WTC11 (cell line): ENCODE measurements at regions not wholly inside any gene's neighbourhood (a gene's known extent, or its start where the extent isn't known, plus 50 kb on each side); places are given as distances from the start of the nearest gene placed in this dataset.

Experiments
- ATAC-seq: fragments of 200-7000 bp; cut with Tn5 transposase; 2 replicates; pipeline ENCODE4 v1.10.0; 2021; ENCODE audit warnings: mild to moderate bottlenecking, moderate library complexity
- CTCF ChIA-PET: fragments of 300-600 bp; sonication (Branson Sonifier 250); formaldehyde crosslinking; loops from one replicate; lab custom pipeline; 2021; ENCODE audit warnings: antibody characterized with exemption; lab: Charles Lee
- POLR2A ChIA-PET: fragments of 350-600 bp; sonication (Branson Sonifier 250); formaldehyde crosslinking; loops from one replicate; lab custom pipeline; 2021; ENCODE audit warnings: antibody characterized with exemption; lab: Charles Lee
- DNase-seq: peaks from one replicate; pipeline ENCODE4 v3.0.0; 2021; ENCODE audit warnings: low spot score
- H3K27ac Mint-ChIP-seq: 2 replicates; pipeline ENCODE4 v1.8.0; 2021; ENCODE audit warnings: mixed read lengths
- H3K27me3 Mint-ChIP-seq: 2 replicates; pipeline ENCODE4 v1.8.0; 2021; ENCODE audit warnings: low read depth, mild to moderate bottlenecking, moderate library complexity, mixed read lengths
- H3K36me3 Mint-ChIP-seq: 2 replicates; pipeline ENCODE4 v1.8.0; 2021; ENCODE audit warnings: mixed read lengths
- H3K4me1 Mint-ChIP-seq: 2 replicates; pipeline ENCODE4 v1.8.0; 2022; ENCODE audit warnings: mixed read lengths
- H3K4me3 Mint-ChIP-seq: 2 replicates; pipeline ENCODE4 v1.8.0; 2021; ENCODE audit warnings: mild to moderate bottlenecking, moderate library complexity, mixed read lengths
- H3K9me3 Mint-ChIP-seq: 2 replicates; pipeline ENCODE4 v1.8.0; 2021; ENCODE audit warnings: mixed read lengths
- AR ChIP-seq: fragments of 250-450 bp; sonication (Bioruptor Pico); IDR thresholded peaks from 2 replicates; pipeline ENCODE4 v1.9.0; 2021; ENCODE audit warnings: mild to moderate bottlenecking
- CREB1 ChIP-seq: sonication (generic); formaldehyde crosslinking; IDR thresholded peaks from 2 replicates; pipeline ENCODE4 v1.8.0; 2023; ENCODE audit warnings: mild to moderate bottlenecking, missing genetic modification reagents
- E2F5 ChIP-seq: sonication (generic); formaldehyde crosslinking; IDR thresholded peaks from 2 replicates; pipeline ENCODE4 v1.8.1; 2022; ENCODE audit warnings: mild to moderate bottlenecking, moderate library complexity, missing genetic modification reagents
- EMX1 ChIP-seq: fragments of 250-450 bp; sonication (Bioruptor Pico); IDR thresholded peaks from 2 replicates; pipeline ENCODE4 v1.8.0; 2021; ENCODE audit warnings: mild to moderate bottlenecking
- GTF2I ChIP-seq: fragments of 250-450 bp; sonication (Bioruptor Pico); conservative IDR thresholded peaks from 2 replicates; pipeline ENCODE4 v1.4.0; 2021; ENCODE audit warnings: mild to moderate bottlenecking
- HMGA2 ChIP-seq: fragments of 250-450 bp; sonication (Bioruptor Pico); IDR thresholded peaks from 2 replicates; pipeline ENCODE4 v1.4.0; 2021; ENCODE audit warnings: mild to moderate bottlenecking, moderate library complexity
- HMGXB4 ChIP-seq: sonication (generic); formaldehyde crosslinking; IDR thresholded peaks from 2 replicates; pipeline ENCODE4 v1.8.1; 2023; ENCODE audit warnings: mild to moderate bottlenecking, moderate library complexity, missing genetic modification reagents
- KAT7 ChIP-seq: sonication (generic); formaldehyde crosslinking; IDR thresholded peaks from 2 replicates; pipeline ENCODE4 v1.8.1; 2023; ENCODE audit warnings: missing genetic modification reagents, mild to moderate bottlenecking, borderline replicate concordance
- MLX ChIP-seq: sonication (generic); formaldehyde crosslinking; IDR thresholded peaks from 2 replicates; pipeline ENCODE4 v1.8.1; 2023; ENCODE audit warnings: mild to moderate bottlenecking, missing genetic modification reagents, moderate library complexity
- OVOL2 ChIP-seq: fragments of 250-450 bp; sonication (Bioruptor Pico); IDR thresholded peaks from 2 replicates; pipeline ENCODE4 v1.9.0; 2021; ENCODE audit warnings: mild to moderate bottlenecking, borderline replicate concordance
- SOX15 ChIP-seq: fragments of 250-450 bp; sonication (Bioruptor Pico); IDR thresholded peaks from 2 replicates; pipeline ENCODE4 v1.9.0; 2021; ENCODE audit warnings: mild to moderate bottlenecking
- SP1 ChIP-seq: sonication (generic); formaldehyde crosslinking; conservative IDR thresholded peaks from 2 replicates; pipeline ENCODE4 v1.8.1; 2022; ENCODE audit warnings: missing genetic modification reagents
- STAT6 ChIP-seq: sonication (generic); formaldehyde crosslinking; conservative IDR thresholded peaks from 2 replicates; pipeline ENCODE4 v1.8.1; 2023; ENCODE audit warnings: mild to moderate bottlenecking, low read depth, missing genetic modification reagents, moderate library complexity
- TEAD1 ChIP-seq: sonication (generic); formaldehyde crosslinking; IDR thresholded peaks from 2 replicates; pipeline ENCODE4 v1.8.0; 2022; ENCODE audit warnings: mild to moderate bottlenecking, missing genetic modification reagents
- TEAD4 ChIP-seq: sonication (generic); formaldehyde crosslinking; IDR thresholded peaks from 2 replicates; pipeline ENCODE4 v1.8.0; 2022; ENCODE audit warnings: mild to moderate bottlenecking, missing genetic modification reagents
- ZBTB43 ChIP-seq: sonication (generic); formaldehyde crosslinking; IDR thresholded peaks from 2 replicates; pipeline ENCODE4 v1.8.1; 2023; ENCODE audit warnings: mild to moderate bottlenecking, missing genetic modification reagents
- ZNF232 ChIP-seq: sonication (generic); formaldehyde crosslinking; IDR thresholded peaks from 2 replicates; pipeline ENCODE4 v1.8.0; 2022; ENCODE audit warnings: mild to moderate bottlenecking, missing genetic modification reagents
- ZNF671 ChIP-seq: fragments of 250-450 bp; sonication (Bioruptor Pico); IDR thresholded peaks from 2 replicates; pipeline ENCODE4 v1.8.0; 2021; ENCODE audit warnings: mild to moderate bottlenecking

GRCh38 chr13:28581451-28581850 is 77.5 kb upstream of the POMP start (continued):
- TF ChIP-seq HMGXB4 (CRISPR knock-in tag) (no peak), STAT6 (no peak), TEAD1 (CRISPR knock-in tag) (no peak), ZBTB43 (no peak), EMX1 (CRISPR knock-in tag) (no peak)

- H3K27ac Mint-ChIP-seq, result peak overlapping the region; percentile 55
- peaks cover 35% of the 10 kb centered on the region for H3K4me1 Mint-ChIP-seq
- H3K4me3 Mint-ChIP-seq, result no peak overlapping the region
- H3K36me3 Mint-ChIP-seq, result no peaks in the 10 kb centered on the region
- DNase-seq (no peak), ATAC-seq (no peak)
- POLR2A ChIA-PET, result no interaction called here
- peaks cover 3% of the 10 kb centered on the region; the same call in 1 of the 2 replicates for H3K27me3 Mint-ChIP-seq
- CTCF ChIA-PET, result no interaction called here
- H3K9me3 Mint-ChIP-seq, result peaks cover 4% of the 10 kb centered on the region
- TF ChIP-seq HMGXB4 (CRISPR knock-in tag) (no peak), GTF2I (no peak)
These were observed 79.2 kb upstream of the POMP start for GRCh38 chr13:28579736-28580135.

GRCh38 chr13:28579322-28579721 is 79.6 kb upstream of the POMP start:
- Mint-ChIP-seq H3K36me3 (no peaks in the 10 kb centered on the region), H3K27ac (no peak overlapping the region; the same call in 1 of the 2 replicates), H3K4me3 (no peak overlapping the region), H3K27me3 (peaks cover 6% of the 10 kb centered on the region), H3K4me1 (peaks cover 35% of the 10 kb centered on the region), H3K9me3 (peaks cover 4% of the 10 kb centered on the region)
- CTCF ChIA-PET, result interaction anchor here (0.8 kb wide), 1 partner anchor 171 kb away, joined by 3 read pairs; no protein-coding TSS in a partner anchor
- POLR2A ChIA-PET, result no interaction called here
- DNase-seq, result peak; percentile 40
- peak; percentile 83 for ATAC-seq
- no peak for TF ChIP-seq OVOL2 (CRISPR knock-in tag)
- TF ChIP-seq MLX, result no peak
- TF ChIP-seq SP1 (CRISPR knock-in tag), result no peak
- no peak for TF ChIP-seq STAT6
- no peak for TF ChIP-seq E2F5
- TF ChIP-seq HMGA2 (CRISPR knock-in tag), result no peak
- TF ChIP-seq KAT7, result no peak
- TF ChIP-seq TEAD4 (CRISPR knock-in tag), result no peak
- TF ChIP-seq CREB1 (CRISPR knock-in tag), result no peak
- no peak for TF ChIP-seq AR (CRISPR knock-in tag)
- no peak for TF ChIP-seq SOX15 (CRISPR knock-in tag)
- TF ChIP-seq ZNF671 (CRISPR knock-in tag), result no peak
- TF ChIP-seq ZNF232, result no peak
